Adrenal gland (tissue), 9 donors: ENCODE measurements at regions not wholly inside any gene's neighbourhood (a gene's known extent, or its start where the extent isn't known, plus 50 kb on each side); places are given as distances from the start of the nearest gene placed in this dataset.
"Not testable (repeated sequence)": the region's sequence is repeated elsewhere in the genome, so short reads cannot be mapped to it uniquely, and the experiment has no call there.

ENCODE experiments used
- DNase-seq, 7 donors: peaks; one replicate each; pipeline ENCODE4 v3.0.0-alpha.2; 2019 to 2020
- H3K27ac ChIP-seq, 5 donors: fragments of 200-600 bp; sonication (generic) in 4 of 5; 1 replicate in 3 of 5; 2 replicates in 2 of 5; pipeline versions ENCODE4 v1.5.1 to v1.8.0; 2016 to 2020; ENCODE audit warnings: mild to moderate bottlenecking in 1 of 5
- H3K27me3 ChIP-seq: fragments of 200-600 bp; 2 replicates; pipeline ENCODE4 v1.8.0; 2021
- H3K36me3 ChIP-seq, 2 donors: fragments of 200-600 bp; replicated peaks in 1 of 2; 1 replicate in 1 of 2; 2 replicates in 1 of 2; pipeline versions ENCODE4 v1.5.1 to v1.8.0; 2018 to 2022
- H3K4me1 ChIP-seq, 2 donors: fragments of 200-600 bp; replicated peaks in 1 of 2; 1 replicate in 1 of 2; 2 replicates in 1 of 2; pipeline versions ENCODE4 v1.5.1 to v1.8.0; 2018 to 2021
- H3K4me3 ChIP-seq, 4 donors: fragments of 200-600 bp; sonication (generic) in 3 of 4; one replicate each; pipeline ENCODE4 v1.5.1; 2016 to 2018
- H3K9me3 ChIP-seq, 3 donors: fragments of 200-600 bp; sonication (generic) in 1 of 3; replicated peaks in 1 of 3; 1 replicate in 2 of 3; 2 replicates in 1 of 3; pipeline versions ENCODE4 v1.5.1 to v1.8.0; 2016 to 2021
- CTCF ChIP-seq, 6 experiments: fragments of 450-650 bp in 4 of 6; fragments of 200-600 bp in 2 of 6; sonication (generic) in 1 of 6; IDR thresholded peaks; 1 replicate in 5 of 6; 2 replicates in 1 of 6; pipeline versions ENCODE4 v1.5.1 to v1.8.0; 2016 to 2021; ENCODE audit warnings: antibody characterized with exemption in 6 of 6, mild to moderate bottlenecking in 2 of 6, moderate library complexity in 1 of 6
- POLR2A ChIP-seq, 2 donors: fragments of 450-650 bp; IDR thresholded peaks; one replicate each; pipeline ENCODE4 v1.6.1; 2017; ENCODE audit warnings: antibody characterized with exemption in 2 of 2, mild to moderate bottlenecking in 2 of 2, moderate library complexity in 1 of 2
- WGBS, 4 donors: extraction: QIAGEN DNeasy Blood & Tissue Kit in 2 of 4; methylation state at CpG; one replicate each; pipeline versions ENCODE4 v1.1.5 to v1.1.7; 2013 to 2017; 5-methylcytosine and 5-hydroxymethylcytosine counted together
- intact Hi-C, 2 donors: fragments of 100-400 bp; cut with DNase I; formaldehyde crosslinking; loops; one replicate each; pipeline versions ENCODE4 v1.14.1 to v1.15.0; 2022 to 2023
- donor health status: healthy with polysubstance abuse.
- donor health status: Bipolar disorder and iron deficiency.
- donor health status: DM: yes; HTN: yes; CAD: no.
- donor health status: DM: no; HTN: no; CAD: no.
- donor health status: DM: no; HTN: no; CAD: no.

DNA sequence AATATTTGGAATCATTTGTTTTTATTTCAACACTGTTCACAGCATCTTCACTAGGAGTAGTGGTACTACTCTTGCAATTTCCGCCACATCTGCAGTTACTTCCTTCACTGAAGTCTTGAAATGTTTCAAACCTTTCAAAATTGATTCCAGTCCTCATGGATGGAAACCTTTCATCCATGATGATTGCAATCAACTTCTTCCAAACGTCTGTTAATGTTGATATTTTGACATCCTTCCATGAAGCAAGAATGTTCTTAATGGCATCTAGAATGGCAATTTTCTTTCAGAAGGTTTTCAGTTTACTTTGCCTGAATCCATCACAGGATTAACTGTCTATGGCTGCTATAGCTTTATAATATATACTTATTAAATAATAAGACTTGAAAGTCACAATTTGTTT, 736.8 kb upstream of the CA10 start:
- no peak for TF ChIP-seq CTCF (IDR thresholded peaks at IDR 0.05)
- TF ChIP-seq POLR2A (IDR thresholded peaks at IDR 0.05), result no peak
- no peaks in the 10 kb centered on the region for H3K27me3 ChIP-seq
- no peak for DNase-seq
- no peak overlapping the region for H3K27ac ChIP-seq
- no peaks in the 10 kb centered on the region for H3K36me3 ChIP-seq
- WGBS, 4 donors, result 22 to 49% (median 35%) methylated on average over 2 of the region's 2 CpGs
- intact Hi-C loops, result no loop called here
- H3K9me3 ChIP-seq, result no peaks in the 10 kb centered on the region
- no peak overlapping the region for H3K4me3 ChIP-seq
- no peaks in the 10 kb centered on the region for H3K4me1 ChIP-seq

- intact Hi-C loops, result no loop called here
- Histone ChIP-seq H3K27ac (no peak overlapping the region), H3K4me3 (no peak overlapping the region), H3K36me3 (no peaks in the 10 kb centered on the region), H3K4me1 (no peaks in the 10 kb centered on the region), H3K27me3 (no peaks in the 10 kb centered on the region), H3K9me3 (no peaks in the 10 kb centered on the region)
- TF ChIP-seq POLR2A (IDR thresholded peaks at IDR 0.05) (no peak), CTCF (IDR thresholded peaks at IDR 0.05) (no peak)
- WGBS, 4 donors, result 63 to 77% (median 69%) methylated on average over 1 of the region's 1 CpG
- no peak for DNase-seq
These were observed 733.8 kb upstream of the CA10 start for GRCh38 chr17:52892334-52892733.

- no peak for TF ChIP-seq POLR2A (IDR thresholded peaks at IDR 0.05)
- 33 to 51% (median 43%) methylated on average over 4 of the region's 4 CpGs for WGBS, 4 donors
- H3K27me3 ChIP-seq, result no peaks in the 10 kb centered on the region
- no peak for DNase-seq
- H3K9me3 ChIP-seq, result no peaks in the 10 kb centered on the region
- H3K36me3 ChIP-seq, result no peaks in the 10 kb centered on the region
- intact Hi-C loops, result no loop called here
- H3K27ac ChIP-seq, result no peak overlapping the region
- no peak overlapping the region for H3K4me3 ChIP-seq
- no peaks in the 10 kb centered on the region for H3K4me1 ChIP-seq
These were observed 727.4 kb upstream of the CA10 start for GRCh38 chr17:52885882-52886281.

DNA sequence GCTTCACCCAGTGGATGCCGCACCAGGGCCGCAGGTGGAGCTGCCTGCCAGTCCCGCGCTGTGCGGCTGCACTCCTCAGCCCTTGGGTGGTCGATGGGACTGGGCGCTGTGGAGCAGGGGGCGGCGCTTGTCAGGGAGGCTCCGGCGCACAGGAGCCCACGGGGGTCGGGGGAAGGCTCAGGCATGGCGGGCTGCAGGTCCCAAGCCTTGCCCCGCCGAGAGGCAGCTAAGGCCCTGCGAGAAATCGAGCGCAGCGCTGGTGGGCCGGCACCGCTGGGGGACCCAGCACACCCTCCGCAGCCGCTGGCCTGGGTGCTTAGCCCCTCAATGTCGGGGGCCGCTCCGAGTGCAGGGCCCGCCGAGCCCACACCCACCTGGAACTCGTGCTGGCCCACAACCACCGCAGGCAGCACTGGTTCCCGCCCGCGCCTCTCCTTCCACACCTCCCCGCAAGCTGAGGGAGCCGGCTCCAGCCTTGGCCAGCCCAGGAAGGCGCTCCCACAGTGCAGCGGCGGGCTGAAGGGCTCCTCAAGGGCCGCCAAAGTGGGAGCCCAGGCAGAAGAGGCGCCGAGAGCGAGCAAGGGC, 725.5 kb upstream of the CA10 start:
- 34 to 57% (median 39%) methylated on average over 4 to 43 of the region's 43 CpGs for WGBS, 4 donors
- not testable (repeated sequence) for H3K4me1 ChIP-seq, DNase-seq

GRCh38 chr17:52846767-52847166, 688.3 kb upstream of the CA10 start:
- H3K4me1 ChIP-seq, H3K27me3 ChIP-seq, H3K4me3 ChIP-seq, H3K36me3 ChIP-seq, H3K27ac ChIP-seq, intact Hi-C loops, DNase-seq, H3K9me3 ChIP-seq: not testable (repeated sequence)
- 74 to 84% (median 79%) methylated on average over 3 of the region's 3 CpGs for WGBS, 4 donors

More for the DNA sequence above, 725.5 kb upstream of the CA10 start:
- H3K9me3 ChIP-seq, intact Hi-C loops, H3K36me3 ChIP-seq, H3K27me3 ChIP-seq, H3K4me3 ChIP-seq, H3K27ac ChIP-seq: not testable (repeated sequence)

DNA sequence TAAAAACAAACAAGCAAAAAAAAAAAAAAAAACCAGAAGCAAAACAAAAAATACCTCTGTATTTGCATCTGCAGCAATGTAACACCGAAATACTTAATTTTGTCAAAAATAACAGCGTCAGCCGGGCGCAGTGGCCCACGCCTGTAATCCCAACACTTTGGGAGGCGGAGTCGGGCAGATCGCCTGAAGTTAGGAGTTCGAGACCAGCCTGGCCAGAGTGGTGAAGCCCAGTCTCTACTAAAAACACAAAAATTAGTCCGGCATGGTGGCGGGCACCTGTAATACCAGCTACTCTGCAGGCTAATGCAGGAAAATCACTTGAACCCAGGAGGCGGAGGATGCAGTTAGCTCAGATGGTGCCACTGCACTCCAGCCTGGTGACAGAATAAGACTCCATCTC, 683.5 kb upstream of the CA10 start:
- H3K27me3 ChIP-seq, result no peaks in the 10 kb centered on the region
- H3K9me3 ChIP-seq, result no peaks in the 10 kb centered on the region
- no peak overlapping the region for H3K27ac ChIP-seq
- TF ChIP-seq CTCF (IDR thresholded peaks at IDR 0.05), result no peak
- no peak for TF ChIP-seq POLR2A (IDR thresholded peaks at IDR 0.05)
- H3K36me3 ChIP-seq, result no peaks in the 10 kb centered on the region
- no peak for DNase-seq
- no peaks in the 10 kb centered on the region for H3K4me1 ChIP-seq
- WGBS, 4 donors, result 90 to 92% (median 91%) methylated on average over 12 of the region's 12 CpGs
- intact Hi-C loops, result no loop called here
- H3K4me3 ChIP-seq, result no peak overlapping the region
